ENCODE measurements at regions not wholly inside any gene's neighbourhood (a gene's known extent, or its start where the extent isn't known, plus 50 kb on each side); places are given as distances from the start of the nearest gene placed in this dataset.

GRCh38 chr7:11985376-11985775 lies 153.4 kb upstream of the THSD7A start:
- H2BK120ac ChIP-seq (ENCODE audit: low read depth, low read length) = no peak overlapping the region
- CTCF ChIA-PET = no interaction called here

More at GRCh38 chr7:11985376-11985775, 153.4 kb upstream of the THSD7A start:
- Histone ChIP-seq H3K4me2 (ENCODE audit: low read depth, low read length) (no peak overlapping the region), H3K9me3 (ENCODE audit: control insufficient read depth, insufficient read depth, low read length) (no peaks in the 10 kb centered on the region), H2BK20ac (ENCODE audit: low read depth, low read length) (no peak overlapping the region), H3K9me1 (ENCODE audit: insufficient read depth, low read length) (no peaks in the 10 kb centered on the region), H3K79me1 (ENCODE audit: low read depth in 1 of 2, low read length in 2 of 2) (no peaks in the 10 kb centered on the region), H3K23ac (ENCODE audit: low read depth, low read length) (no peak overlapping the region), H4K20me1 (ENCODE audit: insufficient read depth, low read length) (no peaks in the 10 kb centered on the region), H3K27me3 (ENCODE audit: control insufficient read depth, insufficient read depth, low read length) (no peaks in the 10 kb centered on the region), H2AFZ (replicated peaks; ENCODE audit: low read length, poor library complexity) (no peak overlapping the region), H4K5ac (ENCODE audit: low read depth, low read length) (no peak overlapping the region), H3K4me3 (ENCODE audit: insufficient read depth, low read depth, low read length) (no peak overlapping the region), H3K36me3 (ENCODE audit: control insufficient read depth, insufficient read depth, low read length) (no peaks in the 10 kb centered on the region), H4K91ac (ENCODE audit: insufficient read depth, low read depth, low read length) (no peak overlapping the region), H4K8ac (ENCODE audit: low read depth in 2 of 2, low read length in 2 of 2) (no peak overlapping the region), H3K56ac (ENCODE audit: extremely low read depth, insufficient read depth, low read length) (no peak overlapping the region), H2AK5ac (ENCODE audit: low read depth, low read length) (no peak overlapping the region), H3K9ac (ENCODE audit: low read depth, low read length) (no peak overlapping the region), H3K27ac (ENCODE audit: insufficient read depth, low read length) (no peak overlapping the region), H3K4me1 (ENCODE audit: control insufficient read depth, insufficient read depth, low read length) (no peaks in the 10 kb centered on the region), H3K4ac (ENCODE audit: low read depth, low read length) (no peak overlapping the region), H2BK5ac (ENCODE audit: low read depth, low read length, poor library complexity, severe bottlenecking) (no peak overlapping the region), H2BK15ac (ENCODE audit: low read depth, low read length) (no peak overlapping the region), H3K18ac (ENCODE audit: low read depth, low read length) (no peak overlapping the region), H3K14ac (replicated peaks; ENCODE audit: low read depth, low read length) (no peak overlapping the region), H2AK9ac (replicated peaks; ENCODE audit: low read depth, low read length, poor library complexity) (no peak overlapping the region)
- dilution Hi-C loops (cut with HindIII; ENCODE audit: low sequenced_read_pairs, unreplicated experiment) (no loop called here), intact Hi-C loops (cut with micrococcal nuclease) (no loop called here), in situ Hi-C loops (cut with MboI; ENCODE audit: low sequenced_read_pairs) (no loop called here)
- POLR2A ChIA-PET (ENCODE audit: unreplicated experiment) = no interaction called here
- TF ChIP-seq MAFK (IDR thresholded peaks at IDR 0.05; ENCODE audit: low read depth, low read length) (no peak), NFE2L2 (IDR thresholded peaks at IDR 0.05; ENCODE audit: low read depth, low read length) (no peak), BHLHE40 (IDR thresholded peaks at IDR 0.05; ENCODE audit: low read depth, low read length) (no peak), ELK1 (IDR thresholded peaks at IDR 0.05; ENCODE audit: borderline replicate concordance, low read depth, low read length) (no peak), RCOR1 (IDR thresholded peaks at IDR 0.05; ENCODE audit: insufficient replicate concordance, low read length) (no peak), MAZ (IDR thresholded peaks at IDR 0.05; ENCODE audit: borderline replicate concordance, low read depth, low read length) (no peak), FOS (IDR thresholded peaks at IDR 0.05; ENCODE audit: low read depth, low read length) (no peak), CEBPB (IDR thresholded peaks at IDR 0.05; ENCODE audit: low read depth, low read length) (no peak), RAD21 (IDR thresholded peaks at IDR 0.05; ENCODE audit: low read length) (no peak), CTCF (conservative IDR thresholded peaks at IDR 0.05; ENCODE audit: low read depth, low read length) (no peak), CHD1 (IDR thresholded peaks at IDR 0.05; ENCODE audit: low read depth, low read length) (no peak), MXI1 (IDR thresholded peaks at IDR 0.05; ENCODE audit: borderline replicate concordance, low read depth, low read length) (no peak), USF2 (IDR thresholded peaks at IDR 0.05; ENCODE audit: low read depth, low read length) (no peak), RFX5 (IDR thresholded peaks at IDR 0.05; ENCODE audit: low read depth, low read length) (no peak), SMC3 (IDR thresholded peaks at IDR 0.05; ENCODE audit: low read depth, low read length) (no peak), POLR2A (IDR thresholded peaks at IDR 0.05; ENCODE audit: low read depth, low read length) (no peak)
- ATAC-seq (ENCODE audit: low read depth) (no peak), DNase-seq (no peak)
- no TSS peak for BruUV-seq (replicated peaks)
